ENCODE measurements at regions not wholly inside any gene's neighbourhood (a gene's known extent, or its start where the extent isn't known, plus 50 kb on each side); places are given as distances from the start of the nearest gene placed in this dataset.
"Not testable (repeated sequence)": the region's sequence is repeated elsewhere in the genome, so short reads cannot be mapped to it uniquely, and the experiment has no call there.

DNA sequence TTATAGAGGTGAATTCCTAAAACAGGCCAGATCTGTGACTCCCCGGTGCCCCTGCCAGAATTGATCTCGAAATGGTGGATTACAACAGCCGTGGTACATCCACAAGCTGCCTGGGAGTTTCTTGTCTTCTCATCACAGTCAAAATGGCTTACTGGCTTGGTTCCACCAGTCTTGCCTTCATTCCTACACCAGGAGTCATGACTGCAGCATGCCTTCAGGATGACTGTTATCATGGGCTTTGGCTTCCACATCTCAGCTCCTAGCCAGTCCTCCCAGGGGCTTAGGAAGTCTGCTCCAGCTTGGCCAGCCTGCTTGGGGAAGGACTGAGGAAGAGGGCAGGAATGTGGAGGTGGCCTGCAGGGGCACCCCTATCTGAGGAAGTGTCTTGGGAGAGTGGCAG lies 132.9 kb upstream of the NR3C1 start:
- DNase-seq (ENCODE audit: low read depth), result peak; percentile 95

- no peak for DNase-seq (ENCODE audit: low read depth)
Observed at GRCh38 chr5:143534761-143535154, 131.3 kb upstream of the NR3C1 start.

DNA sequence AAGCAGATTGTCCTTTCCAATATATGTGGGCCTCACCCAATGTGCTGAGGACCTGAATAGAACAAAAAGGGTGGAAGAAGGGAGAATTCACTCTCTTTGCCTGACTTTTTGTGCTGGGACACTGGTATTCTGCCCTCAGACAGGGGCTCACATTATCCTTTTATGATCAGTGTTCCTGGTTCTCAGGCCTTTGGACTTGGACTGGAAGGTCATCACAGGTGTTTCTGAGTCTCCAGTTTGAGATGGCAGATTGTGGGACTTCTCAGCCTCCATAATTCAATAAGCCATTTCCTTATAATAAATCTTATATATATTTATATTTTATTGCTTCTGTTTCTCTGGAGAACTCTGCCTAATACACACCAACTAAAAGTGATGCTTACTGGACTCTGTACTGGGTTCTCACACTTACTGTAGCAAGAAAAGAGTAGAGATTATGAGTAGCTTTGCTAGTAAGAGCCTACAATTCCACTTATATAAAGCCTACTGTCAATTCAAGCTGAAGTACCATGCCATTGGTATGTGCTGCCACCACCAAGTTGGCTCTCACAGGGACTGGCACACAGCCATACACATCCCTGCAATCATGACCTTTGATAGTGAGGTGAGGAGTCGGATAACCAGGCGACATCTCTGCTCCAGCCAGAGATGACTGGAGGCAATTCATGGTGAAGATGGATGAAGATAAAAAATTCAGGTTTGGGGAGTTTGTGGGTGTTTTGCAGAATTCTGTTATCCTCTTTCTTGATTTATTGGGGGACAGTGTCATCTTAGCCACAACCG lies 130.7 kb upstream of the NR3C1 start:
- no peak for DNase-seq (ENCODE audit: low read depth)

DNA sequence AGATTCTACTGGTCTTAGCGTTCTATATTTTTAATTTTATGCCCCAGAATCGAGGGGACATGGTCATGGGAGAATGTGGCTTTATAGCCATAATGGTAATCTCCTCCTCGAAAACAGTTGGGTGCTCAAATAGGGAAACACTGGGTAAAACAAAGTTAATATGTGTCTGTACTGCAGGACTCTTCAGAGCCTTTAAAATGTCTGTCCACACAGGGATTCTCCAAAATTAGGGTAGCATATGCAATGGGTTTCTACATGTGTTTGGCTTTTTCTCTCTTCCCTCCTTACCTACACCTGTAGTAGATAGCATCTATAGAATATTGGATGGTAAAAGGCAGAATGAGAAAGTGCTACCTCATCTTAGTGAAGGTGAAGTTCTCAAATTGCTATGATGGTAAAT lies 130.0 kb upstream of the NR3C1 start:
- no peak for DNase-seq (ENCODE audit: low read depth)

GRCh38 chr5:143527808-143528207 lies 124.3 kb upstream of the NR3C1 start:
- DNase-seq (ENCODE audit: low read depth), result peak; percentile 71

GRCh38 chr5:143525176-143525575 lies 121.7 kb upstream of the NR3C1 start:
- peak; percentile 42 for DNase-seq (ENCODE audit: low read depth)

DNA sequence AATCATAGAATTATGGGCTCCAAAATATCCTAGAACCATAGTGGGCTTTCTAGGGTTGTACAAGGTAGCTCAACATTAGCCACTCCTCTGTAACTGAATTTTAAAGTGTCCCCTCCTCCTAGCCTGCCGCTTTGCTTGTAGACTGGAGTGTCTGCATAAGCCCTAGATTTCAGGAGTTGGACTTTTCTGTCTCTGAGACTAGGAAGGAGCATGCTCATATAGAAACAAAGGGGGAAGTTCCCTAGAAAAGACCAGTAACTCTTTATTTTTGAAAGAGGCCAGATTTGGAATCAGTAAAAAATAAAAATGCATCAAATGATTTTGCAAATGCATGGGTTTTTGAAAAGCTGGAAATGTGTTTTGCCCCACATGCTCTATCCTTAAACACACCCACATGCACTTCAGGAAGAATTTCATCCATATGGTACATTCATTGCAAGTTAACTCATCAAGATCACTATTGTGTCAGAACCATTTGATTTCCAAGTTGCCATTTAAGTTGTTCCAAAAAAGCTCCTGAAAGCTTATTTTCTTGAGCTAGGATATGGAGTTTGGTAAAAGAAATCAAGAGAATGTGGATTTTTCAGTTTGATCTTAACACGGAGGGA lies 121.0 kb upstream of the NR3C1 start:
- DNase-seq (ENCODE audit: low read depth), result no peak

DNA sequence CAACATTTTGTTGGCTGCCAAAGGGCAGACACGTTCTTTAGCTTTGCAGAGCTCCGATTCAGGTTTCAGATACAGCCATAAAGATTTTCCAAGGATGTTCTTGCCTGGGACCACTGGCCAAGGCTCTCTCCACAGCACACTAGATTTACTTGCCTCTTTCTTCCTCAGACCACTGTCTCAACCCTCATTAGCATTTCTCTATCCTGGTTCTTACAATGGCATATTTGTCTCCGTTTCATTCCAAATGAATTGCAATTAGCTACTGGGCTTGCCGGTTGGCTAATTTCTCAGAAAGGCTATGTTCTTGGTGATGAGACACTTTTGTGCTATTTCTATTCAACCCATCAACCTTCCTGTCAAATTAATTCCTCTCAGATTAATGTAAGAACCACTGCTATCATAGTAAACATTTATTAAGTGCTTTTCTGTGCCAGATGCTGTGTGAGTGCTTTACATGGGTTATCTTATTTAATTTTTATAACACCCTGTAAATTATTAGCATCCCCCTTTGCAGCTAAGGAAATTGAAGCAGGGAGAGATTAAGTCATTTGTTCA lies 118.4 kb upstream of the NR3C1 start:
- DNase-seq (ENCODE audit: low read depth), result no peak

GRCh38 chr5:143521141-143521540 lies 117.7 kb upstream of the NR3C1 start:
- no peak for DNase-seq (ENCODE audit: low read depth)

DNA sequence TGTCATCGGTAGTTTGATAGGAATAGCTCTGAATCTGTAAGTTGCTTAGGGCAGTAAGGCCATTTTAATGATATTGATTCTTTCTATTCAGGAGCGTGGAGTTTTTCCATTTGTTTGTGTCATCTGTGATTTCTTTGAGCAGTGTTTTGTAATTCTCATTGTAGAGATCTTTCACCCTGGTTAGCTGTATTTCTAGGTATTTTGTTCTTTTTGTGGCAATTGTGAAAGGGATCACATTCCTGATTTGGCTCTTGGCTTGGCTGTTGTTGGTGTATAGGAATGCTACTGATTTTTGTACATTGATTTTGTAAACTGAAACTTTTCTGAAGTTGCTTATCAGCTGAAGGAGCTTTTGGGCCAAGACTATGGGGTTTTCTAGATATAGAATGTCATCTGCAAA lies 115.7 kb upstream of the NR3C1 start:
- not testable (repeated sequence) for DNase-seq (ENCODE audit: low read depth)

DNA sequence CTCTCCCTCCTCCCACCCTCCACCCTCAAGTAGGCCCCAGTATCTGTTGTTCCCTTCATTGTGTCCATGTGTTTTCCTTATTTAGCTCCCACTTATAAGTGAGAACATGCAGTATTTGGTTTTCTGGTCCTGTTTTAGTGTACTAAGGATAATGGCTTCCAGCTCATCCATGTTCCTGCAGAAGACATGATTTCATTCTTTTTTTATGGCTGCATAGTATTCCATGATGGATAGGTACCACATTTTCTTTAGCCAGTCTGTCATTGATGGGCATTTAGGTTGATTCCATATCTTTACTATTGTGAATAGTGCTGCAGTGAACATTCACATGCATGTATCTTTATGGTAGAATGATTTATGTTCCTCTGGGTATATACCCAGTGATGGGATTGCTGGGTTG lies 114.3 kb upstream of the NR3C1 start:
- not testable (repeated sequence) for DNase-seq (ENCODE audit: low read depth)

- DNase-seq (ENCODE audit: low read depth), result no peak
Observed at GRCh38 chr5:143516249-143516648, 112.8 kb upstream of the NR3C1 start.

- DNase-seq (ENCODE audit: low read depth), result peak; percentile 82
Observed at GRCh38 chr5:143515829-143516228, 112.3 kb upstream of the NR3C1 start.

- peak; percentile 71 for DNase-seq (ENCODE audit: low read depth)
Observed at GRCh38 chr5:143514616-143515335, 111.3 kb upstream of the NR3C1 start.

DNA sequence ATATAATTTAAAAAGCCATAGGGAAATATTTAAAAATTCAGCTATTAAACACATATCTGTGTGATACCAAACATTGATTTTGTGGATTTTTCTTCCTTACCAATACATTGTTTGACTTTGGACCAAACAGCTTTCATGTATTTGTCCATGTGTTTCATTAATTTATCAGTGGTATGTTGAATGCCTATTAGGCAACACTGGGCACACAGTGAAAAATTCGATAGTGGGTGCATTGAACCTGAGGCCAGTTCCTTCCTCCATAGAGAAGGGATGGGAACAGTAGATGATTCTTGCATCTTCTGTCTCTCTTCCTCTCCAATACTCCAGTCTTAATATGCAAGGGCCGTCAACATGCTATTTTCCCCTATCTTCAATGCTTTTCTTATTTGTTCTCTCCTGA lies 110.2 kb upstream of the NR3C1 start:
- DNase-seq (ENCODE audit: low read depth), result no peak

DNA sequence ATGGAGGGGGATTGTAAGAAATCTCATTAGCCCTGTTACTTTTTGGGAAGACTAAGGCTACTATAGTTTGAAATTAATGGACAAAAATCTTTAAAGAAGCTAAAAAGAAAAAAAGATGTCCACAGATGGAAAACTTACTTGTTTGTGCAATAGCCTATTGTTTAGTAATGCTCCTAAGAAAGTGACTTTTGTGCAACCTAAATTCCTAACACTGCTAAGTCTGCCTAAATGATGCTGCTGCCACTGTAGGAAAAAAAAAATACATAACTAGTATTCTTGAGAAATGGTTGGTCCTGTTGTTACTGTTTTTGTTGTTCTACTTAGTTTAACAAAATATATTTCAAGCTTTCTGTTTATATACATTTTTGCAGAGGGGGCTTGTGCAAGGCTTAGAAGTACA lies 108.2 kb upstream of the NR3C1 start:
- DNase-seq (ENCODE audit: low read depth), result no peak

GRCh38 chr5:143509758-143510221 lies 106.3 kb upstream of the NR3C1 start:
- DNase-seq (ENCODE audit: low read depth), result no peak

GRCh38 chr5:143506836-143507552 lies 103.5 kb upstream of the NR3C1 start:
- DNase-seq (ENCODE audit: low read depth), result peak; percentile 72

GRCh38 chr5:143505934-143506333 lies 102.4 kb upstream of the NR3C1 start:
- no peak for DNase-seq (ENCODE audit: low read depth)

DNA sequence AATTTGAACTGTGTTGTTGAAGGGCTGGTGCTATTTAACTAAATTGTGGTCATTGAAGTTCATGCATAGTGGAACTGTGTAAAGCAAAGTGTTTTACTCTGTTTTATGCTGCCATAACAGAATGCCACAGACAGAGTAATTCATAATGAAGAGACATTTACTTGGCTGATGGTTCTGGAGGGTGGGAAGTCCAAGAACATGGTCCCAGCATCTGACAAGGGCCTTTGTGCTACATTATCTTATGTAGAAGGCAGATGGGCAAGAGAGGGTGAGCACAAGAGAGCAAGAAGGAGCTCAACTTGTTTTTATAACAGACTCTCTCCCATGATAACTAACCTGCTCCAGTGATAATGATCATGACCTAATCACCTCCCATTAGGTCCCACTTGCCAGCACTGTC lies 101.9 kb upstream of the NR3C1 start:
- DNase-seq (ENCODE audit: low read depth), result no peak

DNA sequence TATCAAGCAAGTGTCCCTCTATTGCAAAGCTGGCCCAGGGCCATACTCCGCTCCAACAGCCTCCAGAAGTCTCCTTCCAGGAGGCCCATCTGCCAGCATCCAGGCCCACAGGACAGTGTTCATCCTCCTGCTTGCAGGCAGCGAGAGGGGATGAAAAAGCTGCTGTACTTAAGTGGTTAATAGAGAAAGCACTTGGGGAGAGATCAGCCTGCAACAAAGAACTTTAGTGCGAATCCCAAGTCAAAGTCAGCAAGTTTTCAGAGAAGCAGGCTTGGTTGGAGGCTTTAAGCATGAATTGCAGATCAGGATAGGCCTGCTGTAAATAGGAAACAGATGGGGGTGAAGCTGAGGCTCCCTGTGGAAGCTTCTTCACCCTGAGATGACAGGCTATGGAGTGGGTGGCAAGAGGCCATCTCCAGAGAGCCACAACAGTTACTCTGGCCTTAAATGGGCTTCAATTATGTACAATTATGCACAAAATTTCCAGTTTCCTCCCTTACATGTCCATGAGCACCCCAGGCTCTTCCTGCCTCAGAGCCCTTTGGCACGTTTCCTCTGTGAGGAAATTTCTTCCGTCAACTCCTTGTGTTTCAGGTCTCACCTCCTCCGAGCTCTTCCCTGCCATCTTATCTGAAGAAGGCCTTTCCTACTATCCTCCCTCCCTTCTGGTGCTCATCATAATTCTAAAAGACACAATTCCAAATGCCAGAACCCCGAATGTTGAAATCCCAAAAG lies 98.0 kb upstream of the NR3C1 start:
- no peak for DNase-seq (ENCODE audit: low read depth)

All from myocyte (in vitro differentiated cells).